ENCODE measurements at regions not wholly inside any gene's neighbourhood (a gene's known extent, or its start where the extent isn't known, plus 50 kb on each side); places are given as distances from the start of the nearest gene placed in this dataset.
"Not testable (repeated sequence)": the region's sequence is repeated elsewhere in the genome, so short reads cannot be mapped to it uniquely, and the experiment has no call there.

DNA sequence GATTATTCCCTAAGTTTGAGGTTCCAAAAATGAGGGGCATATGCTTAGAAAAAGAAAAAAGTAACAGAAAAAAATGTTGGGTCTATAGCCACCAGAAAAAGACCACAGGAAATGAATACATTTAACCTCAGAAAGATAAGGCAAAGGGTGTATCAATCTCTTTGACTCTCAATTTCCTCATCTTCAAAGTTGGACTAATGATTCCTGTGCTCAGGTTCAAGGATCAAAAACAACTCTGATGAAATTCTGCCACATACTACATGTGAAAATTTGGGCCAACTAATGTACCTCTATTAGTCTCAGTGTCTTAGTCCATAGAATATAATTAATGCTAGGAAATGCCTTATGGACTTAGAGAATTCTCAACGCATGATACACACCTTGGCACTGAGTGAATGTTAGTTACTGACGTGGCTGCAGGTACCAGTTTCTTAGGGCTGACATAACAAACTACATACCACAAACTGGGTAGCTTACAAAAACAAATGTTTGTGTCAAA, 257.7 kb downstream of the ANKRD50 start:
- Histone ChIP-seq H3K9me3 (peaks cover 0 to 7% (median 0%) of the 10 kb centered on the region in 8 donors), H3K4me1 (no peaks in the 10 kb centered on the region), H3K36me3 (no peaks in the 10 kb centered on the region), H3K27me3 (replicated peaks in 1 of 7) (no peaks in the 10 kb centered on the region), H3K4me3 (no peak overlapping the region), H3K27ac (no peak overlapping the region)
- no peak for DNase-seq
- intact Hi-C loops (cut with DNase I; ENCODE audit: low total_unique reads), result no loop called here
- TF ChIP-seq POLR2A (IDR thresholded peaks at IDR 0.05) (no peak), CTCF (IDR thresholded peaks at IDR 0.05 in 8 of 11, conservative IDR thresholded peaks at IDR 0.05 in 3 of 11) (no peak), POLR2AphosphoS5 (IDR thresholded peaks at IDR 0.05) (no peak)
- 85 to 99% (median 92%) methylated on average over 2 of the region's 2 CpGs for WGBS, 5 donors

GRCh38 chr4:124455671-124456070, 256.9 kb downstream of the ANKRD50 start:
- Histone ChIP-seq H3K9me3 (peaks cover 0 to 16% (median 7%) of the 10 kb centered on the region in 8 donors), H3K36me3 (no peaks in the 10 kb centered on the region), H3K4me1 (no peaks in the 10 kb centered on the region), H3K27me3 (replicated peaks in 1 of 7) (no peaks in the 10 kb centered on the region), H3K4me3 (no peak overlapping the region), H3K27ac (no peak overlapping the region)
- WGBS, 5 donors, result 89 to 97% (median 95%) methylated on average over 3 of the region's 3 CpGs
- intact Hi-C loops (cut with DNase I; ENCODE audit: low total_unique reads), result no loop called here
- TF ChIP-seq POLR2AphosphoS5 (IDR thresholded peaks at IDR 0.05), result no peak
- no peak for TF ChIP-seq CTCF (IDR thresholded peaks at IDR 0.05 in 8 of 11, conservative IDR thresholded peaks at IDR 0.05 in 3 of 11)
- no peak for TF ChIP-seq POLR2A (IDR thresholded peaks at IDR 0.05)
- DNase-seq, result no peak

DNA sequence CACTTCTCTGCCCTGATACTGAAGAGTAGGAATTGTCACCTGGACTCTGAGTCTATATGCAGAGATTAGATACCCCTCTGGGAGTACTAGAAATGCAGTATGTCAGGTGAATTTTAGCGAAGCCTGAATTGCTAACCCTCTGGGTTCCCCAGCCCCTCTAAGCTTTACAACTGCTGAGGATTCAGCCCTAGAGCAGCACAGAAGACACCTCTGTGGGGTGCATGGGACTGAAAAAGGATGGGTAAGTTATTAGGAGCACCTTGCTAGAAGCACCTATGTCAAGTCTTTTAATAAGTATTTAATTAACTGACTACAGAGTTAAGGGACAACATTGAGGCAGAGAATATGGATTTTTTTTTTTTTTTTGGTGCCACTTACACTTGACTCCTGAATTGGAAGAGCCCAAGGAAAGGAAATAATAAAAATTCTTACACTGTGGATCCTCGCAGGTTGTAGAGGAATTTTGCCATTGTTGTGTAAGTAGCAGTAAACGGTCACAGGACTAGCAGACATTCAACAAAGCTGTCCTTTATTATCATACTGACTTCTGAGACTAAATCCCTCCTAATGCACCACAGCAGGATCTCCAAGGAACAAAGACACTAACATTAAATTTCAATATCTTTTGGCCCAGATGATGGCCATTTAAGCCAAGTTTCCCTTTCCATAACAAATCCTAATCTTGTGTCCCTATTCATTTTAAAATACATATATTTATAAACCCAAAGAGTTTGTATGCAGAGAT, 253.2 kb downstream of the ANKRD50 start:
- Histone ChIP-seq H3K4me1 (no peaks in the 10 kb centered on the region), H3K9me3 (peaks cover 0 to 47% (median 36%) of the 10 kb centered on the region in 8 donors), H3K27me3 (replicated peaks in 1 of 7) (no peaks in the 10 kb centered on the region), H3K27ac (no peak overlapping the region), H3K36me3 (no peaks in the 10 kb centered on the region), H3K4me3 (no peak overlapping the region)
- intact Hi-C loops (cut with DNase I; ENCODE audit: low total_unique reads), result no loop called here
- no peak for DNase-seq
- no peak for TF ChIP-seq POLR2A (IDR thresholded peaks at IDR 0.05)
- TF ChIP-seq CTCF (IDR thresholded peaks at IDR 0.05 in 8 of 11, conservative IDR thresholded peaks at IDR 0.05 in 3 of 11), result no peak
- TF ChIP-seq POLR2AphosphoS5 (IDR thresholded peaks at IDR 0.05), result no peak
- WGBS, 5 donors, result 79 to 88% (median 87%) methylated on average over 3 of the region's 3 CpGs

- no peak overlapping the region for H3K27ac ChIP-seq
- WGBS, 5 donors, result 57 to 72% (median 68%) methylated on average over 5 of the region's 5 CpGs
These were observed 252.6 kb downstream of the ANKRD50 start for GRCh38 chr4:124459941-124460310.

DNA sequence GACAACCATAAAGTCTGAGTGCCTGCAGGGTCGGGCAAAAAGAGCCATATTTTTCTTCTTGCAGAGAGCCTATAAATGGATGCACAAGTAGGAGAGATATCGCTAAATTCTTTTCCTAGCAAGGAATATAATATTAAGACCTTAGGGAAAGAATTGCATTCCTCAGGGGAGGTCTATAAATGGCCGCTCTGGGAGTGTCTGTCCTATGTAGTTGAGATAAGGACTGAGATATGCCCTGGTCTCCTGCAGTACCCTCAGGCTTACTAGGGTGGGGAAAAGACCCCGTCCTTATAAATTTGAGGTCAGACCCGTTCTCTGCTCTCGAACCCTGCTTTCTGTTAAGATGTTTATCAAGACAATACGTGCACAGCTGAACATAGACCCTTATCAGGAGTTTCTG, 250.9 kb downstream of the ANKRD50 start:
- intact Hi-C loops (cut with DNase I; ENCODE audit: low total_unique reads), result not testable (repeated sequence)
- 85 to 96% (median 89%) methylated on average over 7 of the region's 7 CpGs for WGBS, 5 donors
- H3K9me3 ChIP-seq, result peaks cover 0 to 47% (median 36%) of the 10 kb centered on the region in 8 donors

More at GRCh38 chr4:124459941-124460310, 252.6 kb downstream of the ANKRD50 start:
- no peaks in the 10 kb centered on the region for H3K36me3 ChIP-seq
- H3K9me3 ChIP-seq, result peaks cover 0 to 47% (median 36%) of the 10 kb centered on the region in 8 donors
- no peaks in the 10 kb centered on the region for H3K4me1 ChIP-seq
- TF ChIP-seq POLR2AphosphoS5 (IDR thresholded peaks at IDR 0.05), result no peak
- no peak for DNase-seq
- no peak overlapping the region for H3K4me3 ChIP-seq
- H3K27me3 ChIP-seq (replicated peaks in 1 of 7), result no peaks in the 10 kb centered on the region
- intact Hi-C loops (cut with DNase I; ENCODE audit: low total_unique reads), result no loop called here

More for the DNA sequence above, 250.9 kb downstream of the ANKRD50 start:
- DNase-seq; H3K4me3 ChIP-seq; H3K36me3 ChIP-seq; H3K27ac ChIP-seq; H3K4me1 ChIP-seq; H3K27me3 ChIP-seq (replicated peaks in 1 of 7): not testable (repeated sequence)
